ENCODE measurements at regions not wholly inside any gene's neighbourhood (a gene's known extent, or its start where the extent isn't known, plus 50 kb on each side); places are given as distances from the start of the nearest gene placed in this dataset.
"Not testable (repeated sequence)": the region's sequence is repeated elsewhere in the genome, so short reads cannot be mapped to it uniquely, and the experiment has no call there.

- POLR2A ChIA-PET, result no interaction called here
- no peak overlapping the region for H3K4me3 Mint-ChIP-seq
- intact Hi-C loops (cut with micrococcal nuclease), result no loop called here
- CTCF ChIA-PET, result no interaction called here
- DNase-seq, result no peak
- peaks cover 2% of the 10 kb centered on the region for H3K36me3 Mint-ChIP-seq
- H3K27me3 Mint-ChIP-seq, result no peaks in the 10 kb centered on the region
- peaks cover 32% of the 10 kb centered on the region for H3K9me3 Mint-ChIP-seq
- no peak overlapping the region for H3K27ac Mint-ChIP-seq
- H3K4me1 Mint-ChIP-seq (ENCODE audit: low read depth), result no peaks in the 10 kb centered on the region
Measured at GRCh38 chr6:74505391-74505790, 700.5 kb downstream of the COL12A1 start.

- Mint-ChIP-seq H3K27ac (no peak overlapping the region), H3K9me3 (peaks cover 31% of the 10 kb centered on the region), H3K36me3 (peaks cover 2% of the 10 kb centered on the region), H3K4me1 (ENCODE audit: low read depth) (no peaks in the 10 kb centered on the region), H3K27me3 (no peaks in the 10 kb centered on the region), H3K4me3 (no peak overlapping the region)
- POLR2A ChIA-PET, result no interaction called here
- intact Hi-C loops (cut with micrococcal nuclease), result no loop called here
- no peak for DNase-seq
- CTCF ChIA-PET, result no interaction called here
Measured at GRCh38 chr6:74504941-74505340, 700.9 kb downstream of the COL12A1 start.

DNA sequence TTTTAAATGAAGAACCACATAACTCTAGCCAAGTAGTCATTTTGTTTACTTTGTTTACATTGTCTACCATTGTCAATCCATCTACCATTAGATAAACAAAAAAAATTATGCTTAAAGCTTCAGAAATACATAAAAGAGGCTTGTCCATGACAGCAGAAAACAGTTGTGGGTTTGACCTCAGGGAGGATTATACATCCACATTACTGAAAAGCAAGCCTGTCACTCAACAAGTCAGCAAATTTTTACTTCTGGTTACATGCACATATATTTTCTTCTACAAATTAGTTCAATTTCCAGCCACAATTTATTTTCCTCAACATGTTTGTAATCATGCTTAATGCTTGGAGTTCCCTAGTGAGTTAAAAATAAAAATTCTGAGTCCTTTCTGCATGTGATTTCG lies 713.3 kb downstream of the COL12A1 start:
- Mint-ChIP-seq H3K9me3 (peaks cover 10% of the 10 kb centered on the region), H3K36me3 (no peaks in the 10 kb centered on the region), H3K27me3 (no peaks in the 10 kb centered on the region), H3K27ac (no peak overlapping the region), H3K4me1 (ENCODE audit: low read depth) (no peaks in the 10 kb centered on the region), H3K4me3 (no peak overlapping the region)
- no peak for DNase-seq
- ChIA-PET POLR2A (no interaction called here), CTCF (no interaction called here)
- intact Hi-C loops (cut with micrococcal nuclease), result no loop called here

GRCh38 chr6:74491844-74492374 lies 713.9 kb downstream of the COL12A1 start:
- H3K27me3 Mint-ChIP-seq, result no peaks in the 10 kb centered on the region
- ChIA-PET CTCF (no interaction called here), POLR2A (no interaction called here)
- intact Hi-C loops (cut with micrococcal nuclease), result no loop called here
- no peaks in the 10 kb centered on the region for H3K4me1 Mint-ChIP-seq (ENCODE audit: low read depth)
- H3K36me3 Mint-ChIP-seq, result no peaks in the 10 kb centered on the region
- H3K27ac Mint-ChIP-seq, result no peak overlapping the region
- H3K9me3 Mint-ChIP-seq, result peaks cover 10% of the 10 kb centered on the region
- no peak overlapping the region for H3K4me3 Mint-ChIP-seq
- DNase-seq, result no peak

GRCh38 chr6:74488726-74489125 lies 717.1 kb downstream of the COL12A1 start:
- CTCF ChIA-PET, result not testable (repeated sequence)

DNA sequence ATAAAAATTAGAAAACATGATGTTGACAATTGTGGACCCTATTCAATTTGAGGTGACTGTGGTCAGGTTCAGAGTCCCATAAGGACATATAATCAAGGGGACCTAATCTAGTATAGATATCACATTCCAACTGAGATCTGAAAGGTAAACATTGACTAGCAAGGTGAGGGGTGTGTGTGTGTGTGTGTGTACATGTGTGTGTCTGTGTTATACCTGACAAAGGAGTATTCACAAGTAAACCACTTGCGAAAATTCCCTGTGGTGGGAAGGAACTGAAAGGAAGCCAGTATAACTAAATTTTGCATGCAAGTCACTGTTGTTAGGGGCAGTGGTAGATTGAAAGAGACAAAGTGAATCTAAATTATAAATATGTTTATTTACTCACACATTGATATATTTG lies 723.7 kb downstream of the COL12A1 start:
- no peaks in the 10 kb centered on the region for H3K9me3 Mint-ChIP-seq
- H3K36me3 Mint-ChIP-seq, result no peaks in the 10 kb centered on the region
- H3K27ac Mint-ChIP-seq, result no peak overlapping the region
- H3K27me3 Mint-ChIP-seq, result no peaks in the 10 kb centered on the region
- POLR2A ChIA-PET, result no interaction called here
- no peaks in the 10 kb centered on the region for H3K4me1 Mint-ChIP-seq (ENCODE audit: low read depth)
- intact Hi-C loops (cut with micrococcal nuclease), result no loop called here
- H3K4me3 Mint-ChIP-seq, result no peak overlapping the region
- CTCF ChIA-PET, result no interaction called here
- no peak for DNase-seq

More at GRCh38 chr6:74488726-74489125, 717.1 kb downstream of the COL12A1 start:
- H3K4me3 Mint-ChIP-seq; H3K36me3 Mint-ChIP-seq; H3K27ac Mint-ChIP-seq; DNase-seq; POLR2A ChIA-PET; H3K4me1 Mint-ChIP-seq (ENCODE audit: low read depth); H3K9me3 Mint-ChIP-seq; intact Hi-C loops (cut with micrococcal nuclease); H3K27me3 Mint-ChIP-seq: not testable (repeated sequence)

DNA sequence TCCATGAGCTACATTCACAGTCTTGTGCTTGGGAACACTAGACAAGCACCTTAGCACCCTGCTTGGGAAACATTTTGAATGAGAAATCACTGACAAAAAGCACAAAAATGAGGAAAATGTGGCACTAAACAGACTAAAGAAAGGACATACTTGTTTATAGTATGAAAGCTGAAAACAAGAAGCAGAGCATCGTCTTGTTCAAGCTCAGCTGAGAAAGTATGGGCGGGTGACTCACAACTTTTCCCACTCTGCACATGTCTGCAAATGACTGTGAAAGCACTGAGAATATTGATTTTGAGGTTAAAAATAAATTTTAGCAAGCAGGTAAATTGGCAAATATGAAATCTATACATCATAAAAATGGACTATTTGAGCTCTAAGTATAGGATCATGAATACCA lies 725.3 kb downstream of the COL12A1 start:
- CTCF ChIA-PET, result no interaction called here
- Mint-ChIP-seq H3K4me3 (no peak overlapping the region), H3K27ac (no peak overlapping the region), H3K27me3 (no peaks in the 10 kb centered on the region), H3K9me3 (no peaks in the 10 kb centered on the region), H3K4me1 (ENCODE audit: low read depth) (no peaks in the 10 kb centered on the region), H3K36me3 (no peaks in the 10 kb centered on the region)
- POLR2A ChIA-PET, result no interaction called here
- intact Hi-C loops (cut with micrococcal nuclease), result no loop called here
- DNase-seq, result no peak

GRCh38 chr6:74479960-74480359 lies 725.9 kb downstream of the COL12A1 start:
- no peak overlapping the region for H3K27ac Mint-ChIP-seq
- intact Hi-C loops (cut with micrococcal nuclease), result no loop called here
- H3K36me3 Mint-ChIP-seq, result no peaks in the 10 kb centered on the region
- POLR2A ChIA-PET, result no interaction called here
- DNase-seq, result no peak
- no peak overlapping the region for H3K4me3 Mint-ChIP-seq
- no peaks in the 10 kb centered on the region for H3K4me1 Mint-ChIP-seq (ENCODE audit: low read depth)
- no peaks in the 10 kb centered on the region for H3K27me3 Mint-ChIP-seq
- no peaks in the 10 kb centered on the region for H3K9me3 Mint-ChIP-seq
- CTCF ChIA-PET, result no interaction called here

GRCh38 chr6:74479420-74479819 lies 726.4 kb downstream of the COL12A1 start:
- H3K27me3 Mint-ChIP-seq, result no peaks in the 10 kb centered on the region
- no peaks in the 10 kb centered on the region for H3K36me3 Mint-ChIP-seq
- POLR2A ChIA-PET, result no interaction called here
- no peak overlapping the region for H3K4me3 Mint-ChIP-seq
- H3K27ac Mint-ChIP-seq, result no peak overlapping the region
- no peak for DNase-seq
- CTCF ChIA-PET, result no interaction called here
- H3K4me1 Mint-ChIP-seq (ENCODE audit: low read depth), result no peaks in the 10 kb centered on the region
- intact Hi-C loops (cut with micrococcal nuclease), result no loop called here
- H3K9me3 Mint-ChIP-seq, result peaks cover under 1% of the 10 kb centered on the region

DNA sequence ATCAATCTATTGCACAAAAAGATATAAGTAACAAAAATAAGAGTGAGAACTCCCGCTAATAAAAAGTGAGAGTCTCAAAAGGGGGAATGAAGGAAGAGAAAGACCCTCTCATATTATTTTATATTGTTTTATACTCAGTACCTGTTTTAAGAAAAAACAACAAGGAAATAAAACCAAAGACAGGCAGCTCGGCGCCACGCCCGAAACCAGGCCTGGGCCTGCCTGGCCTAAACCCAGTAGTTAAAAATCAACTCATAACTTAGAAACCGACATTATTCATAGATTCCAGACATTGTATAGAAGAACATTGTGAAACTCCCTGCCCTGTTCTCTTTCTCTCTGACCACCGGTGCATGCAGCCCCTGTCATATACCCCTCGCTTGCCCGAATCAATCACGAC lies 731.8 kb downstream of the COL12A1 start:
- CTCF ChIA-PET; H3K4me3 Mint-ChIP-seq; intact Hi-C loops (cut with micrococcal nuclease); H3K4me1 Mint-ChIP-seq (ENCODE audit: low read depth); H3K27me3 Mint-ChIP-seq; H3K9me3 Mint-ChIP-seq; POLR2A ChIA-PET; DNase-seq; H3K36me3 Mint-ChIP-seq; H3K27ac Mint-ChIP-seq: not testable (repeated sequence)

GRCh38 chr6:74468552-74468951 lies 737.3 kb downstream of the COL12A1 start:
- CTCF ChIA-PET; H3K4me1 Mint-ChIP-seq (ENCODE audit: low read depth); H3K36me3 Mint-ChIP-seq; H3K27ac Mint-ChIP-seq; POLR2A ChIA-PET; DNase-seq; H3K4me3 Mint-ChIP-seq; H3K9me3 Mint-ChIP-seq; intact Hi-C loops (cut with micrococcal nuclease); H3K27me3 Mint-ChIP-seq: not testable (repeated sequence)

- Mint-ChIP-seq H3K4me3 (no peak overlapping the region), H3K27me3 (no peaks in the 10 kb centered on the region), H3K27ac (no peak overlapping the region), H3K36me3 (no peaks in the 10 kb centered on the region), H3K9me3 (peaks cover 6% of the 10 kb centered on the region), H3K4me1 (ENCODE audit: low read depth) (no peaks in the 10 kb centered on the region)
- POLR2A ChIA-PET, result no interaction called here
- CTCF ChIA-PET, result no interaction called here
- DNase-seq, result no peak
- intact Hi-C loops (cut with micrococcal nuclease), result no loop called here
Measured at GRCh38 chr6:74467533-74468215, 738.2 kb downstream of the COL12A1 start.

GRCh38 chr6:74466572-74466971 lies 739.3 kb downstream of the COL12A1 start:
- CTCF ChIA-PET, result no interaction called here
- intact Hi-C loops (cut with micrococcal nuclease), result no loop called here
- POLR2A ChIA-PET, result no interaction called here
- Mint-ChIP-seq H3K4me1 (ENCODE audit: low read depth) (no peaks in the 10 kb centered on the region), H3K9me3 (peaks cover 9% of the 10 kb centered on the region), H3K27ac (no peak overlapping the region), H3K36me3 (no peaks in the 10 kb centered on the region), H3K27me3 (no peaks in the 10 kb centered on the region), H3K4me3 (no peak overlapping the region)
- no peak for DNase-seq

Data from activated CD4-positive, alpha-beta memory T cell treated with anti-CD3 and anti-CD28 coated beads for 36 hours (primary cell).